ENCODE measurements at regions not wholly inside any gene's neighbourhood (a gene's known extent, or its start where the extent isn't known, plus 50 kb on each side); places are given as distances from the start of the nearest gene placed in this dataset.

DNA sequence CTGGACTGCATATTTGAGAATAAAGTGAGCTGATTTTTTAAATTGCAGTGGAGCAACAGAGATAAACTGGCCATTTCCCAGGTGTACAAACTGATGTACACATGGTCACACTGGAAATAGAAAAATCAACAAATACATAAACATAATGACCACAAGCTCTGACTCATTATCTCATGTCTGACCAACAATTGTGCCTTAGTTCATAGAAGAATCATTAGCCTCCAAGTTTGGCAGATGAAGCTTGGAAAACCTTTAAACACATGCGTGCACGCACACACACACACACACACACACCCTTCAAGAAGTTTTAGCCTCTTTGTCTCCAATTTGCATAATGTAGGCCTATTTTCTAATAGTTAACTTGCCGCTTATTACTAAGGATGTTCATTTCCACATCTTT, 308.9 kb upstream of the POM121L12 start:
- H3K4me3 Mint-ChIP-seq = no peak overlapping the region
- no peaks in the 10 kb centered on the region for H3K36me3 Mint-ChIP-seq (ENCODE audit: low read depth)
- no peak overlapping the region for H3K27ac Mint-ChIP-seq
- no peaks in the 10 kb centered on the region for H3K27me3 Mint-ChIP-seq (ENCODE audit: low read depth)
- H3K9me3 Mint-ChIP-seq = peaks cover 36% of the 10 kb centered on the region
- H3K4me1 Mint-ChIP-seq (ENCODE audit: low read depth) = no peaks in the 10 kb centered on the region

DNA sequence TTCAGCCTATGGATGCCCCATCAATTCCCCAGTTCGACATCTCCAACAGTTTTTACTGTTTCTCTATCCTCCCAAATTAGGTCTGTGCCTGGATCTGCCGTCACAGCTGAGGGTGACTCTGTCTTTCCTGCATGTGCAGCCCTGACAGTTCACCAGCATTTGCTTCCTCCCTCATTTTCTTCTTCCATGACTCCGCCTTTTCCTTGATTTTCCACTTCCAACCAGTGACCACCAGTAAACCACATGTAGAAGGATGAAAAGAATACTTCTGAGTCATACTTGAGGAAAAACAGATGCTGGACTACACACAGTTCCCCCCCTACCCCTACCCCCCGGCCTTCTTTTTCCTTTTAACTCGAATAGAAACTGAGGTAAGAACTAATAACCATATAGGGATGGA, 311.8 kb upstream of the POM121L12 start:
- H3K4me3 Mint-ChIP-seq = no peak overlapping the region
- H3K36me3 Mint-ChIP-seq (ENCODE audit: low read depth) = no peaks in the 10 kb centered on the region
- H3K4me1 Mint-ChIP-seq (ENCODE audit: low read depth) = no peaks in the 10 kb centered on the region

DNA sequence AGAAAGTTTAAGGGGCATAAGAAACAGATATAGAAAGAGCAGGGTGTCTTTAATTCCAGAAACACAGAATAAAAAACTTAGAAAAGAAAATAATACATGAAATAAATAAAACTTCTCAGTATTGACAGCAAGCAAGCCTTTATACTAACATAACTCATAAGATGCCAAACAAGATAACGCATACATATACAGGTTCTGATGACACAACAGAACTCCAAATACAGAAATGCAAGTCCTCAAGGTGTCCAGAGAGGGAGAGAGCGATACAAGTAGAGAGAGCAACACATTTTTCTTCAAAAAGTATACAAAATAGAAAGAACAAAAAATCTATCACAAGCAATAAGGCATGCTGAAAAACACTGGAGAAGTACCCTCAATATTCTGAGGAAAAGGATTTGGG, 314.6 kb upstream of the POM121L12 start:
- Mint-ChIP-seq H3K4me1 (ENCODE audit: low read depth) (no peaks in the 10 kb centered on the region), H3K4me3 (no peak overlapping the region), H3K36me3 (ENCODE audit: low read depth) (no peaks in the 10 kb centered on the region), H3K9me3 (peaks cover 11% of the 10 kb centered on the region), H3K27me3 (ENCODE audit: low read depth) (no peaks in the 10 kb centered on the region), H3K27ac (no peak overlapping the region)

More for the DNA sequence above, 311.8 kb upstream of the POM121L12 start:
- H3K27me3 Mint-ChIP-seq (ENCODE audit: low read depth) = no peaks in the 10 kb centered on the region
- H3K9me3 Mint-ChIP-seq = peaks cover 28% of the 10 kb centered on the region
- no peak overlapping the region for H3K27ac Mint-ChIP-seq

DNA sequence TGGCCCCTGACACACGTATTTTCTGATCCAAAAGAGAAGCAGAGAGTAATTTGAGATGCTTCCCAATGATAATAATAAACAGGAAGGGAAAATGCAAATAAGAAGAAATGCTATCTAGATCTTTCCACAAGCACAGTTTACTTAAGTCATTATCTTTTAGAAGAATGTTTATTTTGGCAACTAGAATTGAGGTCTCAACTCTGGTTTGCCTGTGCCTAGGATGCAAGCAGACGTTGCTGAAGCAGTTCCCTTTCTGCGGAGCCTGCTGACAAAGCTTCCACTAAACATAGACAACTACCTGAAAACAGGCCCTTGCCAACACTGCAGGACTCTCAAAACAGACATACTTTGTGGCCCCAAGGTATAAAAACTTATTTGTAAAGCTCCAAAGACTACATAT, 315.8 kb upstream of the POM121L12 start:
- Mint-ChIP-seq H3K9me3 (peaks cover 11% of the 10 kb centered on the region), H3K4me1 (ENCODE audit: low read depth) (no peaks in the 10 kb centered on the region), H3K4me3 (no peak overlapping the region), H3K27me3 (ENCODE audit: low read depth) (no peaks in the 10 kb centered on the region), H3K36me3 (ENCODE audit: low read depth) (no peaks in the 10 kb centered on the region), H3K27ac (no peak overlapping the region)

DNA sequence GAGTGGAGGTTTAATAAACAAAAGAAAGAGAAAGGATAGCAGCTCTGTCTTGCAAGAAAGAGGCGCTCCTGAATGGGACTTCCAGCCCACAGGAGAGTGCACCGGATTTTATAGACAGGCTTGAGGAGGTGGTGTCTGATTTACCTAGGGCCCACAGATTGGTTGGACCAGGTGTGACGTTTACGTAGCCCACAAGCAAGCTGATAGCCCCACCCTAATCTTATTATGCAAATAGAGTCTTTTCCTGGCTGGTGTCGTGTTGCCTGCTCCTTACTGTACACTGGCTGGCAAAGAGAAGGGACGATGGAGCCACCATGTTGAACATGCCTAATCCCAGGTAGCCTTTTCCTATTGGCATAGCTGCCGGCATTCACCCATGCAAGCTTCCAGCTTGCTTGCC, 319.7 kb upstream of the POM121L12 start:
- Mint-ChIP-seq H3K4me1 (ENCODE audit: low read depth) (no peaks in the 10 kb centered on the region), H3K9me3 (peaks cover 22% of the 10 kb centered on the region), H3K36me3 (ENCODE audit: low read depth) (no peaks in the 10 kb centered on the region), H3K4me3 (no peak overlapping the region), H3K27me3 (ENCODE audit: low read depth) (no peaks in the 10 kb centered on the region), H3K27ac (no peak overlapping the region)

DNA sequence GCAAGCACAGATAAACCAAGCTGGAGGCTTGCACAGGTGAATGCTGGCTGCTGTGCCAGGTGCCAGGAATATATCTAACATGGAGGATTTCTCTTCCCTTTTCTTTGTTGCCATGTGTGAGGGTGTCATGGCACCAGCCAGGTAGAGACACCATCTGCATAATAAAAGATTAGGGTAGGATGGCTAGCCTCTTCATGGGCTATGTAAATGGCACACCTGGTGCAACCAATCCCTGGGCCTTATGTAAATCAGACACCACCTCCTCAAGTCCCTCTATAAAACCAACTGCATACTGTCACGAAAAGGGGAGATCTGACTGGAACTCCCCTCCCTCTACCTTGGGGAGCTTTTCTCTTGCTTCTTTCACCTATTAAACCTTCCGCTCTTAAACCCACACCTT, 322.5 kb upstream of the POM121L12 start:
- H3K27ac Mint-ChIP-seq = no peak overlapping the region
- H3K4me3 Mint-ChIP-seq = no peak overlapping the region
- H3K27me3 Mint-ChIP-seq (ENCODE audit: low read depth) = no peaks in the 10 kb centered on the region
- H3K4me1 Mint-ChIP-seq (ENCODE audit: low read depth) = no peaks in the 10 kb centered on the region
- H3K36me3 Mint-ChIP-seq (ENCODE audit: low read depth) = no peaks in the 10 kb centered on the region
- peaks cover 30% of the 10 kb centered on the region for H3K9me3 Mint-ChIP-seq

DNA sequence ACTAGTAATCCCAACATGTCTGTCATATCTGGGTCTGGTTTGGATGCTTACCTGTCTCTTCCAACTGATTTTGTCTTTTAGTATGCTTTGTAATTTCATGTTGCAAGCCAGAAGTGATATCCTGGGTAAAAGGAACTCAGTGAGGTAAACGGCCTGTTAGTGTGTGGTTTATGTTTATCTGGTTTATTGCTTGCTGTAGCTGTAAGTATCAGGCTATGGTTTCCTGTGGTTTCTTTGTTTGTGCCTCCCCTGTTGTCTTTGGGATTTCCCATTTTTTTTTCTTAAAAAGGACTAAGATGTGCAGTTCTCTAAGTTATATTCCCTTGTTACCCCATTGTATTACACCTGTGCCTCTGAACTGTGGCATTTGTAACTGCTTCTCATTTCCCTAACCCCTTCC, 323.5 kb upstream of the POM121L12 start:
- no peak overlapping the region for H3K4me3 Mint-ChIP-seq
- H3K27ac Mint-ChIP-seq = no peak overlapping the region
- H3K36me3 Mint-ChIP-seq (ENCODE audit: low read depth) = no peaks in the 10 kb centered on the region
- no peaks in the 10 kb centered on the region for H3K4me1 Mint-ChIP-seq (ENCODE audit: low read depth)
- peaks cover 30% of the 10 kb centered on the region for H3K9me3 Mint-ChIP-seq
- no peaks in the 10 kb centered on the region for H3K27me3 Mint-ChIP-seq (ENCODE audit: low read depth)

DNA sequence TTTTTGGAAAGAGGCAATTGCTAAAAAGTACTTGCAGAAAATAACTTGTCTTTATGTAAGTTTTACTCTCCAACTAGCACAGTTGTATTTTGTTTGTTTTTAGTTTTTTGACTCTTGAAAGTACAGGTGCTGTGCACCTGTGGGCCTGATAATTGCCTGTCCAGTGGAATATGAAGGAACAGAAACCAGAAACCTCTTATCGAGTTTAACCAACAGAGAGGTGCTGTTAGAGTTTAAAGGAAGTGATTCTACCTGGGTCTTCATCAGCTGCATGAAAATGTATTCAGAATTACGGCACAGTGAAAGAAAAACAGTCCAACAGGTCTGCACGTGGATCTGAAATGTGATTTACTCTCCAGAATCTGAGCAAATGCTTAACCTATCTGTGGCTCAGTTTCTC, 326.6 kb upstream of the POM121L12 start:
- no peaks in the 10 kb centered on the region for H3K4me1 Mint-ChIP-seq (ENCODE audit: low read depth)
- no peak overlapping the region for H3K27ac Mint-ChIP-seq
- no peak overlapping the region for H3K4me3 Mint-ChIP-seq
- no peaks in the 10 kb centered on the region for H3K27me3 Mint-ChIP-seq (ENCODE audit: low read depth)
- H3K9me3 Mint-ChIP-seq = peaks cover 28% of the 10 kb centered on the region
- no peaks in the 10 kb centered on the region for H3K36me3 Mint-ChIP-seq (ENCODE audit: low read depth)

DNA sequence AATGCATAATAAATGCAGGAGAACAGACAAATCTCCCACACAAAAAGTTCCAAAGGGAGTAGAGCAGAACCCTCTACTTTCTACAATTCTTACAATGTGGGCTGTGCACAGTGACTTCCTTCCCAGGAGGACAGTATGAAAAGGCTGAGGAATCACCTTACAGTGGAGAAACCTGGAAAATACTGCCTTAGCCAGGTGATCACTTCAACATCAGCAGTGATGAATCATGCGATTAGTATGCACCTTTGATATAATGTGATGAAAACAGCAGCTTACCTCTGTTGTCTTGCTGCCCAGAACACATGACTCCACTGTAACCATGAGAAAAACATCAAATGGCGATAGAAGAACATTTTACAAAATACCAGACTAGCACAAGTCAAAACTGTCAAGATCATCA, 329.7 kb upstream of the POM121L12 start:
- Mint-ChIP-seq H3K4me1 (ENCODE audit: low read depth) (no peaks in the 10 kb centered on the region), H3K4me3 (no peak overlapping the region), H3K27me3 (ENCODE audit: low read depth) (no peaks in the 10 kb centered on the region), H3K27ac (no peak overlapping the region), H3K36me3 (ENCODE audit: low read depth) (no peaks in the 10 kb centered on the region), H3K9me3 (peaks cover 19% of the 10 kb centered on the region)

DNA sequence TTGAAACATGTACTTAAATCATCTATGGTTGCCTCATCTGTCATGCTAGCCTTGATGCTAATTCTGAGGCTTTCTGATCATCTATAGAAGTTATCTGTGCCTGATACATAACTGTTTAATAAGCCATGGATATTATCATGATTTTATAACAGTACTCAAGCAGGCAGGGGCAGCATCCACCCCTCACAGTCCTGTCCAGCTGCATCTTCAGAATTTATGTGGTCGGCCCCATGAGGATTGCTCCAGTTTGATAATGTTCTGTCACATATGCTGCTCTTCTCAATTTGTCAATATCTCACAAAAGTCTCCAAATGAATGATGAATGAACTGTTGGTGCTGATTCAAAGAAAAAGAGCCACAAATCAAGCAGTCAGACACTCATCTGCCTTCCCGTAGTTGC, 335.1 kb upstream of the POM121L12 start:
- no peaks in the 10 kb centered on the region for H3K27me3 Mint-ChIP-seq (ENCODE audit: low read depth)
- no peaks in the 10 kb centered on the region for H3K4me1 Mint-ChIP-seq (ENCODE audit: low read depth)
- no peaks in the 10 kb centered on the region for H3K36me3 Mint-ChIP-seq (ENCODE audit: low read depth)
- H3K9me3 Mint-ChIP-seq = peaks cover 17% of the 10 kb centered on the region
- H3K27ac Mint-ChIP-seq = no peak overlapping the region
- H3K4me3 Mint-ChIP-seq = no peak overlapping the region

DNA sequence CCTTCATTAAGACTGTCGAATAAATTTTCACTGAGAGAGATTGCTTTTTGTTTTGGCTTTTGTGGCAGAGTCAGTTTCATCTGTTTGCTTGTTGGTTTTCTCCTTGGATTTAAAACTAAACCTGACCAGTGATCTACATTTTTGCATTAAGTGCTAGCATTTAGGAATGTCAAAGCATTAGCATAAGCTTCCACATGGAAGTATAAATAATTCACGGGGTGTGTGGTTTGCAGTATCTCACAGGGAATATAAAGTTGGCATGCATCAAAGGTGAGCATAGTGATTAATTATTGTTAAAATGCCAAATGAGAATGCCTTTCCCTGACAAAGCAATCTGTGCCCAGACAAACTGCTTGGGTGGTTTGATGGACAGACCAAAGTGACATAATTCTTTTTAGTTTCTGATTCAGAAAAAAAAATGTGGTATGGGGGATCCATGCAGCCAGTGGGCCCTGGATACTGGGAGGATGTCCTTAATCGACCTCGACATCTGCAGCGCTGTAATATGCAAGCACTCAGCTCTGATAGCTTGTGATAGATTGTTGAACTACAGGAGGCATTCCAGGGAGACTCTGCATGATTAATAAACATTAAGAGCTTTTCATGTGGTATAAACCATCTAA, 339.3 kb upstream of the POM121L12 start:
- H3K4me1 Mint-ChIP-seq (ENCODE audit: low read depth) = no peaks in the 10 kb centered on the region
- no peaks in the 10 kb centered on the region for H3K27me3 Mint-ChIP-seq (ENCODE audit: low read depth)
- H3K27ac Mint-ChIP-seq = no peak overlapping the region
- H3K9me3 Mint-ChIP-seq = peaks cover 13% of the 10 kb centered on the region
- no peaks in the 10 kb centered on the region for H3K36me3 Mint-ChIP-seq (ENCODE audit: low read depth)
- H3K4me3 Mint-ChIP-seq = no peak overlapping the region

DNA sequence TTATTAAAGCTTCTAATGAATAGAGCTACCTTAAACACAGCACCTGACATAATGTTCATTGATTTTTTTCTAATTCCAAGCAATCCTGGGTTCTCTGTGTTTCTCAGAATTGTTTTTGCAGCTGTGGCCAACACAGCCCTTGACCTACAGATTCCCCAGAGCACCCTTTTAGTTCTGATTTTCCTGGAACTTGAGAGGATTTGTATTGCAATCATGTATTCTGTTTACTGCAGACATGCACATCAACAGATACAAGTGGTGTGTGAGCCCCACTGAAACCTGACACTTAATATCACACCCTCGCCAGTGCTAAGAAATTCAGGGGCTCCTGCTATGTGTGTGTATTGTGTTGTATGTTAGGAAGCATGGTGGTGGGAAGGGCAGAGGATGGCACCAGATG, 344.2 kb upstream of the POM121L12 start:
- Mint-ChIP-seq H3K9me3 (peaks cover 28% of the 10 kb centered on the region), H3K36me3 (ENCODE audit: low read depth) (no peaks in the 10 kb centered on the region), H3K27me3 (ENCODE audit: low read depth) (no peaks in the 10 kb centered on the region), H3K27ac (no peak overlapping the region), H3K4me3 (no peak overlapping the region), H3K4me1 (ENCODE audit: low read depth) (no peaks in the 10 kb centered on the region)

DNA sequence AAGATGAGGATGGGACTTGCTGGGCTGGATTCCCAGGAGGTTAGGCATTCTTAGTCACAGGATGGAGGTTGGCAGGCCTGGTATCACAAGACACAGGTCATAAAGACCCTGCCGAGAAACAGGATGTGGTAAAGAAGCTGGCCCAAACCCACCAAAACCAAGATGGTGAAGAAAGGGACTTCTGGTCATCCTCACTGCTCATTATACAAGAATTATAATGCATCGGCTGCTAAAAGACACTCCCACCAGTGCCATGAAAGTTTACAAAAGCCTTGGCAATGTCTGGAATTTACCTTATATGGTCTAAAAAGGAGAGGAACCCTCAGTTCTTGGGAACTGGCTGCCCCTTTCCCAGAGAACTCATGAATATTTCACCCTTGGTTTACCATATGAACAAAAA, 345.5 kb upstream of the POM121L12 start:
- peaks cover 28% of the 10 kb centered on the region for H3K9me3 Mint-ChIP-seq
- H3K36me3 Mint-ChIP-seq (ENCODE audit: low read depth) = no peaks in the 10 kb centered on the region
- no peak overlapping the region for H3K4me3 Mint-ChIP-seq
- H3K27ac Mint-ChIP-seq = no peak overlapping the region
- no peaks in the 10 kb centered on the region for H3K4me1 Mint-ChIP-seq (ENCODE audit: low read depth)
- H3K27me3 Mint-ChIP-seq (ENCODE audit: low read depth) = no peaks in the 10 kb centered on the region

DNA sequence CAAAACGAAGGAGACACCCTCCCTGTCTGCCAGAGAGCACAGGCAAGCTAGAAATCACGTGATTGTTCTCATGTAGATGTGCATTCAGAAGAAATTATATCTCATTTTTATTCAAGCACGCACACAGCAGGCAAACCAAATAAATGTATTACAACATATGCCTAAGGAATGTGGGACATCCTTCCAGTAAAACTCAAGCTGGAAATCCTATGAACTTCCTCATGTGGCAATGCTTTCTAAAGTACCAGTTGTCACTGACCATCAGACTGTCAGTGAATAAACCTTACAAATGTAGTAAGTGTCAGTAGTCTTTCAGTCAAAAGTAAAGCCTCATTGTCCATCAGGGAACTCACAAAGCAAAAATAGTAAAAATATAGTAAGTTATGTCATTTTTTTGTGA, 350.1 kb upstream of the POM121L12 start:
- H3K4me1 Mint-ChIP-seq (ENCODE audit: low read depth) = no peaks in the 10 kb centered on the region
- H3K27me3 Mint-ChIP-seq (ENCODE audit: low read depth) = no peaks in the 10 kb centered on the region
- no peak overlapping the region for H3K4me3 Mint-ChIP-seq
- H3K27ac Mint-ChIP-seq = no peak overlapping the region
- no peaks in the 10 kb centered on the region for H3K36me3 Mint-ChIP-seq (ENCODE audit: low read depth)
- H3K9me3 Mint-ChIP-seq = peaks cover 30% of the 10 kb centered on the region

DNA sequence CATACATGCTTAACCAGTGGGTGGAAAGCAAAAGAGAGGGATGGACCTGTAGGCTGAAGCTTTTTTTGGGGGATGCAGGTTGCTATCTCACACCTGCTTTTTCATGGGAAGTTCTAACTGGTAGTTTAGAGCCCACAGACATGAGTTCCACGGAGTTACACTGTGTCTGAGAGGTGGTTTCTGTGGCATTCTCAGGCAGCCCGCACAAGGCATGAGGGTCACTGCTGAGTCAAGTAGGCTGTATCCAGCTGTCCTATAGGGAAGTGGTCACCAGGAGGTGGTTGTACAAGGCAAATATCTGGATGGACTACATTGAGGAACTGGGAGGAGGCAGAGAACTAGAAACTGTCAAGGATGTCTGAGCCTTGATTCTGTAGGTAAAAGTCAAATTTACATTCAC, 351.0 kb upstream of the POM121L12 start:
- H3K9me3 Mint-ChIP-seq = peaks cover 32% of the 10 kb centered on the region
- no peaks in the 10 kb centered on the region for H3K36me3 Mint-ChIP-seq (ENCODE audit: low read depth)
- no peaks in the 10 kb centered on the region for H3K27me3 Mint-ChIP-seq (ENCODE audit: low read depth)
- H3K27ac Mint-ChIP-seq = no peak overlapping the region
- H3K4me3 Mint-ChIP-seq = no peak overlapping the region
- no peaks in the 10 kb centered on the region for H3K4me1 Mint-ChIP-seq (ENCODE audit: low read depth)

DNA sequence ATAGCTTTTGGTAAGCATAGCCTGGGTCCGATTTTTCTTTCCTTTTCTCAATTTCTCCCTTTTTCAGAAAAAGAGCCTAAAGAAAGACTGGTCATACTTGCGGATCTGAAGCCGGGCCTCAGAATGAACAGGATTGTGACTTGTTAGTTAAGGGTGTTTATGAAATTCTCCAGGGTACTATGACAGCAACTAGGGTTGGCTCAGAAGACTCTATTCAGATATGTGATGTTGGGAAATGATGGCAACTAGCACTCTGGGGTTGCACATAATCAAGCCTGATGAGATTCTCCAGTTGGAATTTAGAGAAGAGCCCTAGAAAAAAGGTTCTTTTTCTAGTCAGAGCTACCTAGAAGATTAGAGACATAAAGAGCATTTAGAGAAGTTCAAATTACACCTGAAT, 352.4 kb upstream of the POM121L12 start:
- Mint-ChIP-seq H3K27me3 (ENCODE audit: low read depth) (no peaks in the 10 kb centered on the region), H3K4me1 (ENCODE audit: low read depth) (no peaks in the 10 kb centered on the region), H3K4me3 (no peak overlapping the region), H3K9me3 (peaks cover 32% of the 10 kb centered on the region), H3K27ac (no peak overlapping the region), H3K36me3 (ENCODE audit: low read depth) (no peaks in the 10 kb centered on the region)

Data from T-helper 1 cell treated with Interleukin-12 subunit alpha and Interleukin-12 subunit beta and Interleukin-4 antibody, amounts not matched to agents 30 μg/mL and 1 μg/mL, for 36 hours (primary cell).